Loucy (cell line): ENCODE measurements at regions not wholly inside any gene's neighbourhood (a gene's known extent, or its start where the extent isn't known, plus 50 kb on each side); places are given as distances from the start of the nearest gene placed in this dataset.

Experiments
- EZH2phosphoT487 ChIP-seq: fragments of 200-600 bp; IDR thresholded peaks from 2 replicates; pipeline ENCODE4 v1.6.1; 2018; ENCODE audit warnings: antibody characterized with exemption, mild to moderate bottlenecking, moderate library complexity, borderline replicate concordance
- TF ChIP-seq, protein P1 (sequence below): fragments of 200-600 bp; sonication (generic); conservative IDR thresholded peaks from 2 replicates; pipeline ENCODE4 v1.5.1; 2014; ENCODE audit warnings: mild to moderate bottlenecking, antibody characterized with exemption, low read length

DNA sequence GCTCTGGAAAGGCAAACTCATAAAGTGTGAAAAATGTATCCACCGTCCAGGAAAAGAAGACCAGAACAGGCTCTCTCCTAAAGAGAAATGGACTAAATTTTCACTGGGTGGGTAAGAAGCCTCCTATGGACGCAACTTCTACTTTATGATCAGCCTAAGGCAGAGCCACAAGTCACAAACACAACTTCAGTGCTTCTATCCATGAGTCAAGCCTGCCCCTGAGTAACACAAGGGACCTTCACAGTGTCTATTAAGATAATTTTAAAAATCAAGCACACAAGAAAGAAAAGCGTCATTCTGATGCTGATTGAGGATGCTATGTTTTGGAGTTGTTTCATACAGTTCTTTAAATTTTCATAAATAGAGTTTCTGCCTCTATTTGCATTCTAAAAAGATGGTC is 601.7 kb upstream of the ARID1B start:
- TF ChIP-seq, protein P1, sequence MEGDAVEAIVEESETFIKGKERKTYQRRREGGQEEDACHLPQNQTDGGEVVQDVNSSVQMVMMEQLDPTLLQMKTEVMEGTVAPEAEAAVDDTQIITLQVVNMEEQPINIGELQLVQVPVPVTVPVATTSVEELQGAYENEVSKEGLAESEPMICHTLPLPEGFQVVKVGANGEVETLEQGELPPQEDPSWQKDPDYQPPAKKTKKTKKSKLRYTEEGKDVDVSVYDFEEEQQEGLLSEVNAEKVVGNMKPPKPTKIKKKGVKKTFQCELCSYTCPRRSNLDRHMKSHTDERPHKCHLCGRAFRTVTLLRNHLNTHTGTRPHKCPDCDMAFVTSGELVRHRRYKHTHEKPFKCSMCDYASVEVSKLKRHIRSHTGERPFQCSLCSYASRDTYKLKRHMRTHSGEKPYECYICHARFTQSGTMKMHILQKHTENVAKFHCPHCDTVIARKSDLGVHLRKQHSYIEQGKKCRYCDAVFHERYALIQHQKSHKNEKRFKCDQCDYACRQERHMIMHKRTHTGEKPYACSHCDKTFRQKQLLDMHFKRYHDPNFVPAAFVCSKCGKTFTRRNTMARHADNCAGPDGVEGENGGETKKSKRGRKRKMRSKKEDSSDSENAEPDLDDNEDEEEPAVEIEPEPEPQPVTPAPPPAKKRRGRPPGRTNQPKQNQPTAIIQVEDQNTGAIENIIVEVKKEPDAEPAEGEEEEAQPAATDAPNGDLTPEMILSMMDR: no peak
- no peak for TF ChIP-seq EZH2phosphoT487
